IPS-18a (cell line): ENCODE measurements at regions not wholly inside any gene's neighbourhood (a gene's known extent, or its start where the extent isn't known, plus 50 kb on each side); places are given as distances from the start of the nearest gene placed in this dataset.

Source experiments
- H3K27ac ChIP-seq: one replicate; pipeline ENCODE4 v1.5.1; 2013; ENCODE audit warnings: low read length
- H3K27me3 ChIP-seq: one replicate; pipeline ENCODE4 v1.6.1; 2013; ENCODE audit warnings: mild to moderate bottlenecking, low read length; ENCODE audit not compliant: control insufficient read depth, insufficient read depth
- H3K36me3 ChIP-seq: one replicate; pipeline ENCODE4 v1.6.1; 2013; ENCODE audit warnings: low read depth, low read length; ENCODE audit not compliant: control insufficient read depth
- H3K4me1 ChIP-seq: one replicate; pipeline ENCODE4 v1.6.1; 2013; ENCODE audit warnings: low read depth, low read length; ENCODE audit not compliant: control insufficient read depth
- H3K4me3 ChIP-seq: one replicate; pipeline ENCODE4 v1.5.1; 2013; ENCODE audit warnings: low read length
- H3K9ac ChIP-seq: one replicate; pipeline ENCODE4 v1.6.1; 2013; ENCODE audit warnings: mild to moderate bottlenecking, low read length, moderate library complexity
- H3K9me3 ChIP-seq: one replicate; pipeline ENCODE4 v1.6.1; 2013; ENCODE audit warnings: low read depth, low read length; ENCODE audit not compliant: control insufficient read depth

- H3K4me1 ChIP-seq: no peaks in the 10 kb centered on the region
- H3K9me3 ChIP-seq: peaks cover 15% of the 10 kb centered on the region
These were observed 297.1 kb upstream of the RARB start for GRCh38 chr3:25130724-25131520.

GRCh38 chr3:25133588-25133987 is 294.5 kb upstream of the RARB start:
- Histone ChIP-seq H3K36me3 (no peaks in the 10 kb centered on the region), H3K27ac (no peak overlapping the region), H3K9me3 (peaks cover 13% of the 10 kb centered on the region), H3K4me3 (no peak overlapping the region), H3K27me3 (no peaks in the 10 kb centered on the region), H3K9ac (no peak overlapping the region), H3K4me1 (no peaks in the 10 kb centered on the region)

More at GRCh38 chr3:25130724-25131520, 297.1 kb upstream of the RARB start:
- Histone ChIP-seq H3K4me3 (no peak overlapping the region), H3K9ac (no peak overlapping the region), H3K27ac (no peak overlapping the region), H3K36me3 (no peaks in the 10 kb centered on the region), H3K27me3 (no peaks in the 10 kb centered on the region)

GRCh38 chr3:25137606-25138005 is 290.5 kb upstream of the RARB start:
- no peaks in the 10 kb centered on the region for H3K36me3 ChIP-seq
- no peaks in the 10 kb centered on the region for H3K27me3 ChIP-seq
- H3K4me3 ChIP-seq: no peak overlapping the region
- no peak overlapping the region for H3K9ac ChIP-seq
- H3K9me3 ChIP-seq: no peaks in the 10 kb centered on the region
- no peak overlapping the region for H3K27ac ChIP-seq
- no peaks in the 10 kb centered on the region for H3K4me1 ChIP-seq

GRCh38 chr3:25139267-25139666 is 288.8 kb upstream of the RARB start:
- no peak overlapping the region for H3K27ac ChIP-seq
- no peak overlapping the region for H3K4me3 ChIP-seq
- H3K27me3 ChIP-seq: no peaks in the 10 kb centered on the region
- no peaks in the 10 kb centered on the region for H3K36me3 ChIP-seq
- H3K9ac ChIP-seq: no peak overlapping the region
- no peaks in the 10 kb centered on the region for H3K9me3 ChIP-seq
- no peaks in the 10 kb centered on the region for H3K4me1 ChIP-seq

- Histone ChIP-seq H3K9me3 (no peaks in the 10 kb centered on the region), H3K27ac (no peak overlapping the region), H3K9ac (no peak overlapping the region), H3K36me3 (no peaks in the 10 kb centered on the region), H3K4me1 (no peaks in the 10 kb centered on the region), H3K27me3 (no peaks in the 10 kb centered on the region), H3K4me3 (no peak overlapping the region)
These were observed 285.3 kb upstream of the RARB start for GRCh38 chr3:25142609-25143355.

- H3K27ac ChIP-seq: no peak overlapping the region
- H3K4me1 ChIP-seq: no peaks in the 10 kb centered on the region
- H3K9me3 ChIP-seq: no peaks in the 10 kb centered on the region
- H3K36me3 ChIP-seq: no peaks in the 10 kb centered on the region
- no peaks in the 10 kb centered on the region for H3K27me3 ChIP-seq
- no peak overlapping the region for H3K4me3 ChIP-seq
- H3K9ac ChIP-seq: no peak overlapping the region
These were observed 284.6 kb upstream of the RARB start for GRCh38 chr3:25143356-25144025.

- no peaks in the 10 kb centered on the region for H3K9me3 ChIP-seq
- H3K27ac ChIP-seq: no peak overlapping the region
- H3K27me3 ChIP-seq: no peaks in the 10 kb centered on the region
These were observed 283.6 kb upstream of the RARB start for GRCh38 chr3:25144430-25144829.

GRCh38 chr3:25145176-25145575 is 282.9 kb upstream of the RARB start:
- H3K4me1 ChIP-seq: no peaks in the 10 kb centered on the region
- H3K27ac ChIP-seq: no peak overlapping the region
- H3K27me3 ChIP-seq: no peaks in the 10 kb centered on the region
- no peak overlapping the region for H3K4me3 ChIP-seq
- H3K9ac ChIP-seq: no peak overlapping the region
- no peaks in the 10 kb centered on the region for H3K36me3 ChIP-seq
- H3K9me3 ChIP-seq: no peaks in the 10 kb centered on the region

More at GRCh38 chr3:25144430-25144829, 283.6 kb upstream of the RARB start:
- no peaks in the 10 kb centered on the region for H3K4me1 ChIP-seq
- H3K9ac ChIP-seq: no peak overlapping the region
- H3K4me3 ChIP-seq: no peak overlapping the region
- H3K36me3 ChIP-seq: no peaks in the 10 kb centered on the region

- no peaks in the 10 kb centered on the region for H3K27me3 ChIP-seq
- no peak overlapping the region for H3K27ac ChIP-seq
- H3K4me3 ChIP-seq: no peak overlapping the region
- H3K36me3 ChIP-seq: no peaks in the 10 kb centered on the region
- H3K9ac ChIP-seq: no peak overlapping the region
- no peaks in the 10 kb centered on the region for H3K9me3 ChIP-seq
- peaks cover 21% of the 10 kb centered on the region for H3K4me1 ChIP-seq
These were observed 277.9 kb upstream of the RARB start for GRCh38 chr3:25150199-25150598.

- peaks cover 31% of the 10 kb centered on the region for H3K4me1 ChIP-seq
- no peak overlapping the region for H3K9ac ChIP-seq
- no peaks in the 10 kb centered on the region for H3K36me3 ChIP-seq
- no peak overlapping the region for H3K4me3 ChIP-seq
- no peak overlapping the region for H3K27ac ChIP-seq
- H3K27me3 ChIP-seq: no peaks in the 10 kb centered on the region
- H3K9me3 ChIP-seq: no peaks in the 10 kb centered on the region
These were observed 276.7 kb upstream of the RARB start for GRCh38 chr3:25151281-25151902.

- no peak overlapping the region for H3K9ac ChIP-seq
- no peak overlapping the region for H3K27ac ChIP-seq
- H3K27me3 ChIP-seq: no peaks in the 10 kb centered on the region
- H3K36me3 ChIP-seq: no peaks in the 10 kb centered on the region
- H3K4me1 ChIP-seq: peaks cover 36% of the 10 kb centered on the region
- H3K4me3 ChIP-seq: no peak overlapping the region
- H3K9me3 ChIP-seq: no peaks in the 10 kb centered on the region
These were observed 276.2 kb upstream of the RARB start for GRCh38 chr3:25151903-25152295.
